ENCODE measurements at regions not wholly inside any gene's neighbourhood (a gene's known extent, or its start where the extent isn't known, plus 50 kb on each side); places are given as distances from the start of the nearest gene placed in this dataset.

DNA sequence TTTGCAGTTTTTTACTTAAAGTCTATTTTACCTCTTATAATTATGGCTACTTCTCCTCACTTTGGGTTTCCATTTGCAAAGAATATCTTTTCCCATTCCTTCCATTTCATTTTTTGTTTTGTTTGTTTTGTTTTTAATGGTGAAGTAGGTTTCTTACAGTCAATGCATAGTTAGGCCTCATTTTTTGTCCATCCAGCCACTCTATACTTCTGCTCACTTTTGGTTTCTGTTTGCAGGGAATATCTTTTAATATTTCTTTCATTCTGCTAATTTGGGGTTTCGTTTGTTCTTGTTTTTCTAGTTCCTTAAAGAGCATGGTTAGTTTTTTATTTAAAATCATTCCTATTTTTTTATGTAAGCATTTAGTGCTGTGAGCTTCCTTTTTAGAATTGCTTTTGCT is 339.4 kb downstream of the GRB14 start:
- DNase-seq: no peak
- no peaks in the 10 kb centered on the region for H3F3A ChIP-seq (replicated peaks; ENCODE audit: insufficient read depth)
- no peaks in the 10 kb centered on the region for H4K20me1 ChIP-seq (ENCODE audit: insufficient read depth)
- no peak overlapping the region for H3K9ac ChIP-seq
- no peaks in the 10 kb centered on the region for H3K9me2 ChIP-seq
- CTCF ChIA-PET: no interaction called here
- 37% methylated on average over 1 of the region's 1 CpG for WGBS (ENCODE audit: low lambda C conversion rate)
- no peaks in the 10 kb centered on the region for H3K4me1 ChIP-seq (ENCODE audit: control insufficient read depth in 1 of 2, insufficient read depth in 2 of 2, low read depth in 1 of 2, low read length in 1 of 2)
- POLR2A ChIA-PET: no interaction called here
- TF ChIP-seq GABPA (IDR thresholded peaks at IDR 0.05; ENCODE audit: low read depth): no peak
- no peak for TF ChIP-seq GATA2 (CRISPR knock-in tag; IDR thresholded peaks at IDR 0.05)
- no peak for TF ChIP-seq TCF12 (IDR thresholded peaks at IDR 0.05)
- no peak for TF ChIP-seq EP300 (IDR thresholded peaks at IDR 0.05; ENCODE audit: borderline replicate concordance in 1 of 2, low read depth in 1 of 2, low read length in 1 of 2)
- no peak for TF ChIP-seq PBX3 (IDR thresholded peaks at IDR 0.05)
- no peak for TF ChIP-seq POLR2AphosphoS5 (IDR thresholded peaks at IDR 0.05; ENCODE audit: low read depth, low read length)
- TF ChIP-seq, protein P1, sequence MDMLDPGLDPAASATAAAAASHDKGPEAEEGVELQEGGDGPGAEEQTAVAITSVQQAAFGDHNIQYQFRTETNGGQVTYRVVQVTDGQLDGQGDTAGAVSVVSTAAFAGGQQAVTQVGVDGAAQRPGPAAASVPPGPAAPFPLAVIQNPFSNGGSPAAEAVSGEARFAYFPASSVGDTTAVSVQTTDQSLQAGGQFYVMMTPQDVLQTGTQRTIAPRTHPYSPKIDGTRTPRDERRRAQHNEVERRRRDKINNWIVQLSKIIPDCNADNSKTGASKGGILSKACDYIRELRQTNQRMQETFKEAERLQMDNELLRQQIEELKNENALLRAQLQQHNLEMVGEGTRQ (IDR thresholded peaks at IDR 0.05; ENCODE audit: borderline replicate concordance, low read depth, low read length): no peak
- TF ChIP-seq RAD21 (IDR thresholded peaks at IDR 0.05; ENCODE audit: low read length): no peak
- no peak for TF ChIP-seq JUND (IDR thresholded peaks at IDR 0.05)
- no peak for TF ChIP-seq NFIC (IDR thresholded peaks at IDR 0.05; ENCODE audit: borderline replicate concordance)
- TF ChIP-seq, protein P2, sequence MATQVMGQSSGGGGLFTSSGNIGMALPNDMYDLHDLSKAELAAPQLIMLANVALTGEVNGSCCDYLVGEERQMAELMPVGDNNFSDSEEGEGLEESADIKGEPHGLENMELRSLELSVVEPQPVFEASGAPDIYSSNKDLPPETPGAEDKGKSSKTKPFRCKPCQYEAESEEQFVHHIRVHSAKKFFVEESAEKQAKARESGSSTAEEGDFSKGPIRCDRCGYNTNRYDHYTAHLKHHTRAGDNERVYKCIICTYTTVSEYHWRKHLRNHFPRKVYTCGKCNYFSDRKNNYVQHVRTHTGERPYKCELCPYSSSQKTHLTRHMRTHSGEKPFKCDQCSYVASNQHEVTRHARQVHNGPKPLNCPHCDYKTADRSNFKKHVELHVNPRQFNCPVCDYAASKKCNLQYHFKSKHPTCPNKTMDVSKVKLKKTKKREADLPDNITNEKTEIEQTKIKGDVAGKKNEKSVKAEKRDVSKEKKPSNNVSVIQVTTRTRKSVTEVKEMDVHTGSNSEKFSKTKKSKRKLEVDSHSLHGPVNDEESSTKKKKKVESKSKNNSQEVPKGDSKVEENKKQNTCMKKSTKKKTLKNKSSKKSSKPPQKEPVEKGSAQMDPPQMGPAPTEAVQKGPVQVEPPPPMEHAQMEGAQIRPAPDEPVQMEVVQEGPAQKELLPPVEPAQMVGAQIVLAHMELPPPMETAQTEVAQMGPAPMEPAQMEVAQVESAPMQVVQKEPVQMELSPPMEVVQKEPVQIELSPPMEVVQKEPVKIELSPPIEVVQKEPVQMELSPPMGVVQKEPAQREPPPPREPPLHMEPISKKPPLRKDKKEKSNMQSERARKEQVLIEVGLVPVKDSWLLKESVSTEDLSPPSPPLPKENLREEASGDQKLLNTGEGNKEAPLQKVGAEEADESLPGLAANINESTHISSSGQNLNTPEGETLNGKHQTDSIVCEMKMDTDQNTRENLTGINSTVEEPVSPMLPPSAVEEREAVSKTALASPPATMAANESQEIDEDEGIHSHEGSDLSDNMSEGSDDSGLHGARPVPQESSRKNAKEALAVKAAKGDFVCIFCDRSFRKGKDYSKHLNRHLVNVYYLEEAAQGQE (IDR thresholded peaks at IDR 0.05; ENCODE audit: low read depth, low read length): no peak
- no peak for TF ChIP-seq MAX (IDR thresholded peaks at IDR 0.05; ENCODE audit: low read depth)
- no peaks in the 10 kb centered on the region for H3K27me3 ChIP-seq (ENCODE audit: insufficient read depth)
- no peak overlapping the region; a peak in 1 of 4 replicates for H3K4me3 ChIP-seq (ENCODE audit: low read depth in 2 of 2, low read length in 1 of 2)
- H3K27ac ChIP-seq (ENCODE audit: low read depth in 2 of 2, low read length in 1 of 2): no peak overlapping the region
- H3K79me2 ChIP-seq (ENCODE audit: insufficient read depth): no peaks in the 10 kb centered on the region; the same call in 1 of the 2 replicates
- H3K4me2 ChIP-seq: no peak overlapping the region
- no peaks in the 10 kb centered on the region for H3K36me3 ChIP-seq (replicated peaks in 1 of 2; ENCODE audit: control insufficient read depth in 1 of 2, insufficient read depth in 2 of 2, low read length in 1 of 2)
- no peak overlapping the region for H2AFZ ChIP-seq (ENCODE audit: low read depth)
- H3K9me3 ChIP-seq: no peaks in the 10 kb centered on the region

- H3F3A ChIP-seq (replicated peaks; ENCODE audit: insufficient read depth): no peaks in the 10 kb centered on the region
- no peaks in the 10 kb centered on the region; the same call in 1 of the 2 replicates for H3K9me3 ChIP-seq
- no peaks in the 10 kb centered on the region for H3K4me1 ChIP-seq (ENCODE audit: control insufficient read depth in 1 of 2, insufficient read depth in 2 of 2, low read depth in 1 of 2, low read length in 1 of 2)
- no peaks in the 10 kb centered on the region for H4K20me1 ChIP-seq (ENCODE audit: insufficient read depth)
- H3K4me3 ChIP-seq (ENCODE audit: low read depth in 2 of 2, low read length in 1 of 2): no peak overlapping the region
- DNase-seq: no peak
- no peaks in the 10 kb centered on the region for H3K36me3 ChIP-seq (replicated peaks in 1 of 2; ENCODE audit: control insufficient read depth in 1 of 2, insufficient read depth in 2 of 2, low read length in 1 of 2)
- no peaks in the 10 kb centered on the region for H3K79me2 ChIP-seq (ENCODE audit: insufficient read depth)
- H3K27me3 ChIP-seq (ENCODE audit: insufficient read depth): no peaks in the 10 kb centered on the region
- ChIA-PET CTCF (no interaction called here), POLR2A (no interaction called here)
- H3K4me2 ChIP-seq: no peak overlapping the region
- TF ChIP-seq TAF1 (IDR thresholded peaks at IDR 0.05; ENCODE audit: borderline replicate concordance, low read depth, low read length): no peak
- no peak for TF ChIP-seq GATA2 (CRISPR knock-in tag; IDR thresholded peaks at IDR 0.05)
- no peaks in the 10 kb centered on the region for H3K9me2 ChIP-seq
- H3K27ac ChIP-seq (ENCODE audit: low read depth in 2 of 2, low read length in 1 of 2): no peak overlapping the region
- no peak overlapping the region for H3K9ac ChIP-seq
- H2AFZ ChIP-seq (ENCODE audit: low read depth): no peak overlapping the region
Observed at GRCh38 chr2:164275659-164276058, 345.6 kb downstream of the GRB14 start.

All from SK-N-SH (cell line).